ENCODE measurements at regions not wholly inside any gene's neighbourhood (a gene's known extent, or its start where the extent isn't known, plus 50 kb on each side); places are given as distances from the start of the nearest gene placed in this dataset.

GRCh38 chr11:39443424-39444022 is 2015.9 kb downstream of the LRRC4C start:
- H3K9me3 ChIP-seq (ENCODE audit: low read depth, low read length), result no peaks in the 10 kb centered on the region
- no peak overlapping the region for H3K27ac ChIP-seq (ENCODE audit: low read depth, low read length)
- H3K4me3 ChIP-seq (ENCODE audit: insufficient read depth, low read length), result no peak overlapping the region
- H4K20me1 ChIP-seq (ENCODE audit: insufficient read depth, low read length), result no peaks in the 10 kb centered on the region
- no peak overlapping the region for H3K4me2 ChIP-seq (ENCODE audit: insufficient read depth, low read length)
- no peak for TF ChIP-seq CTCF (IDR thresholded peaks at IDR 0.05; ENCODE audit: extremely low read depth, low read depth, low read length)
- no peaks in the 10 kb centered on the region for H3K79me2 ChIP-seq (ENCODE audit: insufficient read depth, low read length)
- H3K27me3 ChIP-seq (ENCODE audit: insufficient read depth, low read length), result no peaks in the 10 kb centered on the region
- no peak overlapping the region for H2AFZ ChIP-seq (ENCODE audit: low read length)
- no peaks in the 10 kb centered on the region for H3K36me3 ChIP-seq (ENCODE audit: insufficient read depth, low read length)
- H3K4me1 ChIP-seq (ENCODE audit: insufficient read depth, low read length), result no peaks in the 10 kb centered on the region
- DNase-seq (ENCODE audit: insufficient read length, low spot score, missing footprints), result no peak

- TF ChIP-seq CTCF (IDR thresholded peaks at IDR 0.05; ENCODE audit: extremely low read depth, low read depth, low read length), result no peak
- DNase-seq (ENCODE audit: insufficient read length, low spot score, missing footprints), result no peak
- Histone ChIP-seq H3K27ac (ENCODE audit: low read depth, low read length) (no peak overlapping the region), H3K9me3 (ENCODE audit: low read depth, low read length) (no peaks in the 10 kb centered on the region), H3K27me3 (ENCODE audit: insufficient read depth, low read length) (no peaks in the 10 kb centered on the region), H3K4me3 (ENCODE audit: insufficient read depth, low read length) (no peak overlapping the region), H3K79me2 (ENCODE audit: insufficient read depth, low read length) (no peaks in the 10 kb centered on the region), H3K4me1 (ENCODE audit: insufficient read depth, low read length) (no peaks in the 10 kb centered on the region), H4K20me1 (ENCODE audit: insufficient read depth, low read length) (no peaks in the 10 kb centered on the region), H3K4me2 (ENCODE audit: insufficient read depth, low read length) (no peak overlapping the region), H3K36me3 (ENCODE audit: insufficient read depth, low read length) (no peaks in the 10 kb centered on the region), H2AFZ (ENCODE audit: low read length) (no peak overlapping the region)
Observed at GRCh38 chr11:39442177-39442576, 2017.3 kb downstream of the LRRC4C start.

GRCh38 chr11:39435641-39436040 is 2023.8 kb downstream of the LRRC4C start:
- no peaks in the 10 kb centered on the region for H3K4me1 ChIP-seq (ENCODE audit: insufficient read depth, low read length)
- H3K9me3 ChIP-seq (ENCODE audit: low read depth, low read length), result peaks cover 2% of the 10 kb centered on the region
- no peaks in the 10 kb centered on the region for H4K20me1 ChIP-seq (ENCODE audit: insufficient read depth, low read length)
- H3K79me2 ChIP-seq (ENCODE audit: insufficient read depth, low read length), result no peaks in the 10 kb centered on the region
- no peak overlapping the region for H3K27ac ChIP-seq (ENCODE audit: low read depth, low read length)
- H3K4me3 ChIP-seq (ENCODE audit: insufficient read depth, low read length), result no peak overlapping the region
- H3K4me2 ChIP-seq (ENCODE audit: insufficient read depth, low read length), result no peak overlapping the region
- no peak for DNase-seq (ENCODE audit: insufficient read length, low spot score, missing footprints)
- TF ChIP-seq CTCF (IDR thresholded peaks at IDR 0.05; ENCODE audit: extremely low read depth, low read depth, low read length), result no peak
- H2AFZ ChIP-seq (ENCODE audit: low read length), result no peak overlapping the region
- no peaks in the 10 kb centered on the region for H3K36me3 ChIP-seq (ENCODE audit: insufficient read depth, low read length)
- H3K27me3 ChIP-seq (ENCODE audit: insufficient read depth, low read length), result no peaks in the 10 kb centered on the region

GRCh38 chr11:39434466-39434865 is 2025.0 kb downstream of the LRRC4C start:
- no peak for TF ChIP-seq CTCF (IDR thresholded peaks at IDR 0.05; ENCODE audit: extremely low read depth, low read depth, low read length)
- DNase-seq (ENCODE audit: insufficient read length, low spot score, missing footprints), result no peak
- no peaks in the 10 kb centered on the region for H3K36me3 ChIP-seq (ENCODE audit: insufficient read depth, low read length)

More at GRCh38 chr11:39434466-39434865, 2025.0 kb downstream of the LRRC4C start:
- no peak overlapping the region for H3K4me2 ChIP-seq (ENCODE audit: insufficient read depth, low read length)
- no peak overlapping the region for H3K4me3 ChIP-seq (ENCODE audit: insufficient read depth, low read length)
- peaks cover 2% of the 10 kb centered on the region for H3K9me3 ChIP-seq (ENCODE audit: low read depth, low read length)
- no peaks in the 10 kb centered on the region for H3K79me2 ChIP-seq (ENCODE audit: insufficient read depth, low read length)
- H2AFZ ChIP-seq (ENCODE audit: low read length), result no peak overlapping the region
- H4K20me1 ChIP-seq (ENCODE audit: insufficient read depth, low read length), result no peaks in the 10 kb centered on the region
- H3K4me1 ChIP-seq (ENCODE audit: insufficient read depth, low read length), result no peaks in the 10 kb centered on the region
- H3K27me3 ChIP-seq (ENCODE audit: insufficient read depth, low read length), result no peaks in the 10 kb centered on the region
- H3K27ac ChIP-seq (ENCODE audit: low read depth, low read length), result no peak overlapping the region

All from osteoblast (primary cell).